Peyer's patch (tissue), 4 donors: ENCODE measurements at regions not wholly inside any gene's neighbourhood (a gene's known extent, or its start where the extent isn't known, plus 50 kb on each side); places are given as distances from the start of the nearest gene placed in this dataset.

Experiments used
- CTCF ChIP-seq, 6 experiments: fragments of 450-650 bp in 4 of 6; fragments of 200-600 bp in 2 of 6; sonication (generic) in 1 of 6; IDR thresholded peaks; one replicate each; pipeline ENCODE4 v1.5.1; 2017 to 2019; ENCODE audit warnings: antibody characterized with exemption in 6 of 6, mild to moderate bottlenecking in 3 of 6, moderate library complexity in 1 of 6
- POLR2A ChIP-seq, 2 donors: fragments of 450-650 bp; IDR thresholded peaks; one replicate each; pipeline ENCODE4 v1.5.1; 2017; ENCODE audit warnings: antibody characterized with exemption in 2 of 2, mild to moderate bottlenecking in 2 of 2, moderate library complexity in 2 of 2

GRCh38 chr13:64866331-64866730 is 2363.8 kb downstream of the PCDH9 start:
- TF ChIP-seq CTCF (IDR thresholded peaks at IDR 0.05) (no peak), POLR2A (IDR thresholded peaks at IDR 0.05) (no peak)
